ENCODE measurements at regions not wholly inside any gene's neighbourhood (a gene's known extent, or its start where the extent isn't known, plus 50 kb on each side); places are given as distances from the start of the nearest gene placed in this dataset.
"Not testable (repeated sequence)": the region's sequence is repeated elsewhere in the genome, so short reads cannot be mapped to it uniquely, and the experiment has no call there.

DNA sequence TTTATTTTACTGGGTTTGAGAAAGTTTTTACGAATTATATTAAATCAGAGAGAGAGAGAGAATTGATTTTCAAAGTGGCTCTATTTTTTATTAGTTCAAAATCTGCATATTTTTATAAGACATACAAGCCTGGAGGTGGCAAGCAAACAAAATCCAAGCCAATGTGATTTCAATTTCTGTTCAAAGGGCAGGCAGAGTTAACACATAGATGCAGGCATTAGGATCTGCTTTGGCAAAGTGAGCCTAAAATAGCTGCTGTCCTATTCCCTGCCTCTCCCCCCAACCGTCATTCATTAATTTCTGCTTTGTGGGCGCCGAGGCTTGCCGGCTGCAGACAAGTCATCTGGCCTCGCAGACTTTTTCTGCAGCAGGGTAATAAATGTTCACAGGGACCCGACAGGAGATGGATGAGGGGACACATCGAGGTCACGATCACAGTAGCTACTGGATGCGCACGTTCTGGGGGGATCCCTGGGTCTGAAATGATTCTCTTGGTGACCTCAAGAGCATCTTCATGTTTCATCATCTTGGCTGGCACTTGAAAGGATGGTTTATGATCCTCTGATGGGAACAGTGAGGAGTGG, 123.9 kb upstream of the SLC6A11 start:
- H3K4me1 Mint-ChIP-seq (ENCODE audit: unreplicated experiment), result no peaks in the 10 kb centered on the region
- no peak overlapping the region for H3K4me3 Mint-ChIP-seq (ENCODE audit: unreplicated experiment)
- TF ChIP-seq, protein P1, sequence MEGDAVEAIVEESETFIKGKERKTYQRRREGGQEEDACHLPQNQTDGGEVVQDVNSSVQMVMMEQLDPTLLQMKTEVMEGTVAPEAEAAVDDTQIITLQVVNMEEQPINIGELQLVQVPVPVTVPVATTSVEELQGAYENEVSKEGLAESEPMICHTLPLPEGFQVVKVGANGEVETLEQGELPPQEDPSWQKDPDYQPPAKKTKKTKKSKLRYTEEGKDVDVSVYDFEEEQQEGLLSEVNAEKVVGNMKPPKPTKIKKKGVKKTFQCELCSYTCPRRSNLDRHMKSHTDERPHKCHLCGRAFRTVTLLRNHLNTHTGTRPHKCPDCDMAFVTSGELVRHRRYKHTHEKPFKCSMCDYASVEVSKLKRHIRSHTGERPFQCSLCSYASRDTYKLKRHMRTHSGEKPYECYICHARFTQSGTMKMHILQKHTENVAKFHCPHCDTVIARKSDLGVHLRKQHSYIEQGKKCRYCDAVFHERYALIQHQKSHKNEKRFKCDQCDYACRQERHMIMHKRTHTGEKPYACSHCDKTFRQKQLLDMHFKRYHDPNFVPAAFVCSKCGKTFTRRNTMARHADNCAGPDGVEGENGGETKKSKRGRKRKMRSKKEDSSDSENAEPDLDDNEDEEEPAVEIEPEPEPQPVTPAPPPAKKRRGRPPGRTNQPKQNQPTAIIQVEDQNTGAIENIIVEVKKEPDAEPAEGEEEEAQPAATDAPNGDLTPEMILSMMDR (IDR thresholded peaks at IDR 0.05), result no peak
- no peaks in the 10 kb centered on the region for H3K9me3 Mint-ChIP-seq (ENCODE audit: unreplicated experiment)
- DNase-seq (ENCODE audit: extremely low spot score, unreplicated experiment), result no peak
- H3K27ac Mint-ChIP-seq (ENCODE audit: unreplicated experiment), result no peak overlapping the region
- no peaks in the 10 kb centered on the region for H3K36me3 Mint-ChIP-seq (ENCODE audit: unreplicated experiment)
- H3K27me3 Mint-ChIP-seq (ENCODE audit: unreplicated experiment), result peaks cover 36% of the 10 kb centered on the region

DNA sequence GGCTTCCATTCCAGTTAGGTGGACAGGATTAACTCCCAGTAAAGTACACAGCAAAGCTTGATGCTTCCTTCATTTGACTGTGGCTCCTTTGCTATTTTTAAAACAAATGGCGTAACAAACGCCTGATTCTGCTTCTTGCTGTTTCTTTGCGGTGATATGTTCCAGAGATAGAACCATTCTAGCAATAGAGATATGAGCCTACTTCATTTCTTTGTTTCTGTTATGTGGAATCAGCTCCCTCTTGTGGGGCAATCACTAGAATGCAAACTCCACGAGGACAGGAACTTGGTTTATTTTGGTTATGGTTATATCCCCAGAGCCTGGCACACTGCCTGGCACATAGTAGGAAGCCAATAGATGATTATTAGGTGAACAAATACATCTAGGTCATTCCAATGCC, 122.6 kb upstream of the SLC6A11 start:
- no peaks in the 10 kb centered on the region for H3K4me1 Mint-ChIP-seq (ENCODE audit: unreplicated experiment)
- TF ChIP-seq, protein P1 (IDR thresholded peaks at IDR 0.05), result no peak
- no peak overlapping the region for H3K4me3 Mint-ChIP-seq (ENCODE audit: unreplicated experiment)
- H3K27ac Mint-ChIP-seq (ENCODE audit: unreplicated experiment), result no peak overlapping the region
- H3K27me3 Mint-ChIP-seq (ENCODE audit: unreplicated experiment), result peaks cover 38% of the 10 kb centered on the region
- H3K36me3 Mint-ChIP-seq (ENCODE audit: unreplicated experiment), result no peaks in the 10 kb centered on the region
- no peak for DNase-seq (ENCODE audit: extremely low spot score, unreplicated experiment)
- no peaks in the 10 kb centered on the region for H3K9me3 Mint-ChIP-seq (ENCODE audit: unreplicated experiment)

DNA sequence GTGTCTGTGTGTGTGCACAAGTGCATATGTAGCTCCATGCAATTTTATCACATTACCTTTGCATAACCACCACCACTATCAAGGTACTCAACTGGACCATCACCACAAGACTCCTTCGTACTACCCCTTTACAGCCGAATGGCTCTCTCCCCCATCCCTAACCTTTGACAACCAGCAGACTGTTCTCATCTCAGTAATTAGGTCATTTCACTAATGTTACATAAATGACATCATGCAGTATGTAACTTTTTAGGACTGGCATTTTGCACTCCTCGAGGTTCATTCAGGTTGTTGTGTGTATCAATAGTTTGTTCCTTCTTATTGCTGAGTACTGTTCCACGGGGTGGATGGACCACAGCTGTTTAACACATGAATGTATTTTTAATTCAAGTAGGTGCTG, 121.8 kb upstream of the SLC6A11 start:
- Mint-ChIP-seq H3K4me3 (ENCODE audit: unreplicated experiment) (no peak overlapping the region), H3K27ac (ENCODE audit: unreplicated experiment) (no peak overlapping the region), H3K36me3 (ENCODE audit: unreplicated experiment) (no peaks in the 10 kb centered on the region), H3K9me3 (ENCODE audit: unreplicated experiment) (no peaks in the 10 kb centered on the region), H3K4me1 (ENCODE audit: unreplicated experiment) (no peaks in the 10 kb centered on the region), H3K27me3 (ENCODE audit: unreplicated experiment) (peaks cover 37% of the 10 kb centered on the region)
- no peak for DNase-seq (ENCODE audit: extremely low spot score, unreplicated experiment)
- TF ChIP-seq, protein P1 (IDR thresholded peaks at IDR 0.05), result no peak

DNA sequence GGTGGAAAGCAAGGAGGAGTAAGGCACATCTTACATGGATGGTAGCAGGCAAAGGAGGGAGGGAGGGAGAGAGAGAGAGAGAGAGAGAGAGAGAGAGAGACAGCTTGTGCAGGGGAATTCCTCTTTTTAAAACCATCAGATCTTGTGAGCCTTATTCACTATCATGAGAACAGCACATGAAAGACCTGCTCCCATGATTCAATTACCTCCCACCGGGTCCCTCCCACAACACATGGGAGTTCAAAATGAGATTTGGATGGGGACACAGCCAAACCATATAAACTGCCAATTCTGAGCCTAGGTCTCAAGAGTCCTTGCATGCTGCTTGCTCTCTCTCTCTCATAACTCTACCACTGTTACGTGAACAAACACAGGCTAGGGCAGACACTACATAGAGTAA, 120.8 kb upstream of the SLC6A11 start:
- not testable (repeated sequence) for H3K27ac Mint-ChIP-seq (ENCODE audit: unreplicated experiment); H3K4me3 Mint-ChIP-seq (ENCODE audit: unreplicated experiment); H3K9me3 Mint-ChIP-seq (ENCODE audit: unreplicated experiment); H3K36me3 Mint-ChIP-seq (ENCODE audit: unreplicated experiment); H3K4me1 Mint-ChIP-seq (ENCODE audit: unreplicated experiment); DNase-seq (ENCODE audit: extremely low spot score, unreplicated experiment)
- H3K27me3 Mint-ChIP-seq (ENCODE audit: unreplicated experiment), result peaks cover 33% of the 10 kb centered on the region

DNA sequence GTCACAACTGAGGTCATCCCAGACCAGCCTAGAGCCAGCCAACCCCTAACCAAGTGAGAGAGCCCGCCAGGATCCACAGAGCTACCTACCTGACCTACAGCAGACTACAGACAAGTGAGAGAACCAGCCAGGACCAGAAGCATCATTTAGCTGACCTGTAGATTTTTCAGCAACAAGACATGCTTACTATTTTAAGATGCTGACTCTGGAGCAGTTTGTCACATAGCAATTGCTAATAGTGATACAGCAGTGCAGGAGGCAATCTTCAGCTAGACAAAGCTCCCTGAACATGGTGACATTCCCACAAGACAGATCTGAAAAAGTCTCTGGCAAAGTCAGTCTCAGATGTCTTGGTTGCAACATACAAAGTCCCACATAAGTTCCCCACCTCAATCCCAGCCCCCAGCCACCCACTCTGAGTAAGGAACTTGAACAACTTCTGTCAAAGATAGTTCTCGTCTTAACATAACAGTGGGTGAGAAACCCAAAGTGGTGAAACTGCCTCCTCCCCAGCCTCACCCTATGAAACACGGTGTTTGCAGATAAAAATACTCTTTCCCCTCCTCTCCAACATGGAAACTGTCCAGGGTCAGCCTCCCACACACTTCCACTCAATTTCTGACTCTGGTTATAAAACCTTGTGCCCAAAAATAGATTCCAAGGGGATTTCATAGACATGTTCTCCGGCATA, 120.3 kb upstream of the SLC6A11 start:
- no peak overlapping the region for H3K27ac Mint-ChIP-seq (ENCODE audit: unreplicated experiment)
- H3K36me3 Mint-ChIP-seq (ENCODE audit: unreplicated experiment), result no peaks in the 10 kb centered on the region
- no peaks in the 10 kb centered on the region for H3K9me3 Mint-ChIP-seq (ENCODE audit: unreplicated experiment)
- no peak for DNase-seq (ENCODE audit: extremely low spot score, unreplicated experiment)
- no peaks in the 10 kb centered on the region for H3K4me1 Mint-ChIP-seq (ENCODE audit: unreplicated experiment)
- H3K27me3 Mint-ChIP-seq (ENCODE audit: unreplicated experiment), result peaks cover 32% of the 10 kb centered on the region
- H3K4me3 Mint-ChIP-seq (ENCODE audit: unreplicated experiment), result no peak overlapping the region
- TF ChIP-seq, protein P1 (IDR thresholded peaks at IDR 0.05), result no peak

All from osteocyte (in vitro differentiated cells).